GM19455 (cell line): ENCODE measurements at regions not wholly inside any gene's neighbourhood (a gene's known extent, or its start where the extent isn't known, plus 50 kb on each side); places are given as distances from the start of the nearest gene placed in this dataset.
"Not testable (repeated sequence)": the region's sequence is repeated elsewhere in the genome, so short reads cannot be mapped to it uniquely, and the experiment has no call there.

ENCODE experiments used
- ATAC-seq: cut with Tn5 transposase; IDR thresholded peaks from one replicate; pipeline ENCODE4 v1.9.1; 2021; ENCODE audit not compliant: unreplicated experiment

DNA sequence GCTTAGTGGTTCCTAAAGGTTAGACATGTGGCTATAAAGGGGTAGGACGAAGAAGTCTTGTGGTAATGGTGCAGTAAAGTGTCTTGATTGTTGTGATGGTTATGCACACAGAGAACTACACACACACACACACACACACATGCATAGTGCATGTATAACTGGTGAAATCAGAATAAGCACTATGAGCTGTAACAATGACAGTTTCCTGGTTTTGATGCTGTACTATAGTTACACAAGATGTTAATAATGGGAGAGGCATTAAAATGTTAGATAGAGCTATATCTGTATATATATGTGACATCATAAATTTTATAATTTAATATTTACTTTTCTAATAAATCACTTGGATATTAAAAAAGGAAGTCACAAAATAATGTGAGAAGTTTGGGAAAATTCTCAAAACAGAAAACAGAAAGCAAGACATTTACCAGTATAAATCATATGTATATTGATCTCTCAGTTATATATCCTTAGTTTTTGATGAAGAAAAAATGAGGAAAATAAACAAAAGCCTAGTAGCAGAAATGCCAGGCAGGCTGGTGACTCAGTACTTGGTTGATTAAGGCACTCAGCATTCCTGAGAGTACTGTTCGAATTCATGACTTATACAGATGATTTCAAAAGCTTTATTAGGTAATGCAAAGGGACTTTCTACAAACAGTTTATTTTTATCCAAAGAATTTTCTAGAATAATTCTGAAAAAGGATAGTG is 350.5 kb upstream of the DAB2 start:
- no peak for ATAC-seq

DNA sequence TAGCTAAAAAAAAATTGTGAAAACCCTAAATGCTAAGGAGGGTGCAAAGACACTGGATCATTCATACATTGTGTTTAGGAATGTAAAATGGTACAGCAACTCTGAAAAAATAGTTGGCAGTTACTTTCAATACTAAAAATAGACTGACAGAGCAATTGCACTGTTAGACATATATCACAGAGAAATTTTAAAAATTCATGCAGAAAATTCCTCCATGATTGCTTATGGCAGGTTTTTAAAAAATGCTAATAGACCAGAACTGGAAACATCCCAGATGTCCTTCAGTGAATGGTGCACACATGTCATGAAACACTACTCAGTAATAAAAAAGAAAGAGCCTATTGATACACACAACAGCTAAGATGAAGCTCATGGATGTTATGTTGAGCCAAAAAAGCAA is 349.8 kb upstream of the DAB2 start:
- no peak for ATAC-seq

DNA sequence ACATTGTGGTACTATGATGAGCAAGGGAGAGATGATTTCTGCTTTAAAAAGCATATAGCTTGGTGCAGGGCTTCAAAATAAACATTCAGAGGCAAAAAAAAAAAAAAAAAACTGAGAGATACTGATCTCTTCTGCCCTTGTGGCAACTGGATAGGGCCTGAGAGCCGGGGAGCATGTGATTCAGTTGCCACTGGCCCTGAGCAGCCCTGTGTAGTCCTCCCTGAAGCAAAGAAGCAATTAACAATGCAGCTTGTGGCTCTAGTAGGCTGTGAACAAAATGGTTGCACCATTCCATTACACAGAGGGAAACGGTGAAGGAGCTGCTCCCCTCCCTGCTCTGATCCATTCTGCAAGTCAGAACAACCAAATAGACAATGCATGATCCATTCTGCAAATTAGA is 347.5 kb upstream of the DAB2 start:
- ATAC-seq: no peak

DNA sequence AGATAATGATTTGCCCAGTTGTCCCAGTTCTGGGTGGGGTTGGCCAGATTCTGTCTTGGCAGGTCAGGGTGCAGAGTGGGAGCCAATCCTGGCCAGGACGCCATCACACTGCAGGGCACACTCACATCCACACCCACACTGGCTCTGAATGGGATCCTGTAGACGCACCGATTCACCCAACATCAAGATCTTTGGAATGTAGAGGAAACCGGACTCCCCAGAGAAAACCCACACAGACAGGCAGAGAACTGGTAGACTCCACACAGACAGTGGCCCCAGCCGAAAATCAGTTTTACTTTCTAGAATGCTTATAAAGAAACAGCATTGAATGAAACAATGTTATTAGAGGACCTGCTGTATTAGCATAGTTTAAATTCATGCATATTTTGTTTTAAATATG is 343.1 kb upstream of the DAB2 start:
- no peak for ATAC-seq

DNA sequence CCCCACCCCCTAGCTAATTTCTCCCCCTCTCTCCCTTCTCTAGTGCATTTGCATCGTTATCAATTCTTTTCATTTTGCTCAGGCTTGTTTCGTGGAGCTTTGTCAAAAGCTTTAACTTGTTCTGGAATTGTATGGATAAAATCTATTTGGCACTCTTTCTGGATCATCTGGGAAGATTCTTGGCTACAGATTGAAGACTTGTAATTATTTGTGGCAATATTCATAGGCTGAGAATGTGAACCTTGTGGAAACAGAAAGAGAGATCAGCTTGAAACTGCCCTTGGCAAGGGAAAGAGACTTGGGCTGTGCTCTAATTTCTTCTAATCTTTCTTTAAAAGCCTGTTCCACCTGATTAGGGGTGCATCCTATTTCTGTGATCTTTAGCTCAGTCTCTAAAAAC is 340.6 kb upstream of the DAB2 start:
- no peak for ATAC-seq

DNA sequence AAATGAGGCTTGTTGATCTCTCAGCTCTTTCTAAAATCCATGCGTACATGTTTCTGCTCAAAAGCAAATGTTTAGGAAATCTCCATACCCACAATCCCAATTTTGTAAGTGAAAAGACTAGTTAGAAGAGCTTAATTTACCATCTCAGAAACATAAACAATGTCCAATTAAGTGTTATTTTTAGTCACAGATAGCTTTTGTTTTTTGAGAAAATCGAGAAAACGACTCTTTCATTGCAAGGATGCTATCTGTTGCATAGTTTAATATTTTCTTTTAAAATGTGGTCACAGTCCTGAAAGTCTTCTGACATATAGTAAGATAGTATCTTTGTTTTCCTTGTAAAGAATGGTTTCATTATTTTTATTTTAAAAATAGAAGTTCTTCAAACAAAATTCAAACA is 338.0 kb upstream of the DAB2 start:
- no peak for ATAC-seq

DNA sequence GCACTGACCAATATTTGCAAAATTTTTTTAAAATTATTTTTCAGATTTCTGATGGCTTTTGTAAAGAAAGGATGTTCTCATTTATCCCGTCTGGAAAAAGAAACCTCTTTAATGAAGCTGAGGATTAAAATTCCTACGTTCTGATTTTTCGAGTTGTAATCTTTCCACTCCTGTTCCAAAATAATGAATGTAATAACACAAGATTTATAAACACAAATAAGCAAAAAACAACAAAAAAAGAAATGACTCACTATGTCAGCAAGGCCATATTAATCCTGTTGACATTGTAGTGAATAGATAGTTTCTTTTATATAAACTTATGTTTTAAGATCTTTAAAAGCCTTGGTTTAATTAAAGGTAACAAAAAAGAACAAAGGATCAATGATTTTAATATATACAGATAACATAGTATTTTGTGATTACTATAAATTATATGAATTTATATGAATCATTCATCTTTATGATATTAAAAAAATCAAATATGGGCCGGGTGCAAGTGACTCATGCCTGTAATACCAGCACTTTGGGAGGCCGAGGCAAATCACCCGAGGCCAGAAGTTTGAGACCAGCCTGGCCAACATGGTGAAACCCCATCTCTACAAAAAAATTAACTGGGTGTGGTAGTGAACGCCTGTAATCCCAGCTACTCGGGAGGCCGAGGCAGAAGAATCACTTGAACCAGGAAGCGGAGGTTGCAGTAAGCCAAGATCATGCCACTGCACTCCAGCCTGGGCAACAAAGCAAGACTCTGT is 336.6 kb upstream of the DAB2 start:
- no peak for ATAC-seq

DNA sequence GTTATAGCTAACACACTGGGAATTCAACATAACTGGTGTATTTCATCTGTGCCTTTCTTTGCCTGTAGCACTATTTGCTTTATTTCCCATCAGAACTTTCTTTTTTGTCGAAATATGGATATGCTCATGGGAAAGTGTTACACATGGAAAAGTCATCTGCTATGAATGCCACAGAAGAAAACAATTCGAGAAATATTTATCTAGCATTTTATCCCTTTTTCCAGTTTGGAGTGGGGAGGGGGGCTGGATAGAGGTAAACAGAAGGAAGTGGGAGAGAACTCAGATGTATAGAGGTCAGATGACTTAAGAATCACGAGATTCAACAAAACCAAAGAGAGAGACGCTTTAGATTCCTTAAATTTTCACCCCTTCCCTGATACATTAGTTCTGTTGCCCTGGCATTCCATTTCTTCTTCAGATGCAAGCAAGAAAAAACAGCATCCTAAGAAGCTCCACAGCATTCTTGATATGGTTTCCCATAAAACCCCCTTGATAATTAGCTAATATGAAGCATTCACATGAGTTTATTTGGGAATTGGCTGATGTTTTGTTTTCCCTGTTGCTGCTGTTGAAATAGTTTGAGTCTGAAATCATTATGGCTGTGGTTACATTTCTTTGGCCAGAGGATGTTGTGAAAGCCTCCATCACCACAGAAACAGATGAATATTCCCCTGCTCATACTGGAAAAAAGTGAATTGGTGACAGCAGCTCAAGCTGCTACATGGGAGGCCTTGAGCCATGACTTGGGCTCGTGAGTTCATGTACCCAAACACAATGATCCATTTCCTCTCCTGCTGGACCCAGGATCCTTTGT is 335.8 kb upstream of the DAB2 start:
- no peak for ATAC-seq

DNA sequence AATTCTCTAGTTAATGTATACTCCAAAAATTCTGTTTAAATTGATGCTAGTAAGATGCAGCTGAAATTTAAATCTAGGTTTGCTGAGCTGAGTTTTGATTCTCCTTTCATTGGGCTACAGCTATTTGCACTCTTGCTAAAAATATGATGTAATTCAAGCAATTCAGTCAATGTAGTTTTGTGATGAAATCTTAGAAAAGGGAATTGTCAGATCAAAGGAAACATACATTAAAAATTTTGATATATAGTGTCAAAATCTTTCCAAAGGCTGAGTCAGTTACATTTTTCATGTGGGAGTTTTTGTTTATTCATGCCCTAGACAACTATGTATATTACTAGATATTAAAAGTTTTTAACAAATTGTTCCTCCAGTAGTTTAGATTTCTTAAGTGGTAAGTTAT is 334.9 kb upstream of the DAB2 start:
- ATAC-seq: no peak

DNA sequence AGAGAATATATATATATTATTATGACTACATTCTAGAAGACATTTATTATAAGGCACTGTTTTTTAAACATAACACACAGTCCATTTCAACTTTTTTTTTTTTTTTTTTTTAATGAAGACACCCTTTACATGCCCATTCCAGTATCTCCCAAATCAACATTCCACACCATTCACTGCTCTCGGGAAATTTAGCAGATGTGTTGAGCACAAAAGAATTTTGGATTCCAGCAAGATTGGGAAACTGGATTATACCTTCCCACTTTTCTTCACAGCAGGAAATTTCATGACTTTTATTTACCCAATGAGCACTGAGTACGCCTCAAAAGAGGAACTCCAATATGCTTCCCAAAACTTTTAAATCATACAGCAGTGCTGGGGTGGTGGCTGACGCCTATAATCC is 333.6 kb upstream of the DAB2 start:
- ATAC-seq: no peak

DNA sequence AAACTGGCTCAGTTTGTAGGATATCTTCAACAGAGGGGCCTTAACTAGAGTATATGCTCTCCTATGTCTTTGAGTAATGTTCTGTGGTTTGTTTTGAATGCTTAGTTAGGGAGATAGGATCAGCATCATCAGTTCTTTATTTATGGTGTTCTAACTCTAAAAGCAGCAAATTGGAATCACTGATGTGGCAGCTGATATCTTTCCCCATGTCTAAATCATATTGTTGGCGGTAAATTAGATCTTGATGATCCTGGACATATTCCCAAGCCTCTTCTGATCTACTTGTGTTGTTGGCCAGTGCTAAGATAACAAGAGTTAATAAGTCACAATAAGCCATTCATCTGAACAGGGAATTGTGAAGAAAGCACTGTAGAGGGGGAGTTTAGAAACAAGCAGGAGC is 332.4 kb upstream of the DAB2 start:
- ATAC-seq: no peak

DNA sequence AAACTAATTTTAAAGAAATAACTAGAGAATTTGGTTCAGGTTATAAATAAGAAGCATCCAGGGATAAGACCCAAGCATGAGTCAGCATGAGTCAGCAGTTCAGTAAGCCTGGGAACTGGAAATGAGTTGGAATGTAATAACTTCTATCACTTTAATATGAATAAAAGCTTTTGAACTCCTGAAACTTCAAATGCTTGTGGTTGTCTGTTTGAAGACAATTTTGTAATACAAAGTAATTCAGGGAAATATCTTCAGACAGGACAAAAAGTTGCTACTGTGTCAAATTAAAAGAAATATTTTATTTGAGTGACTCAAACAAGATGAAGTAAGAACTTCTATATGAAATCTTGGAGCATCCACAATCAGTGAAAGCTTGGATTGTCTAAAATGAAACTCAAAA is 331.2 kb upstream of the DAB2 start:
- no peak for ATAC-seq

DNA sequence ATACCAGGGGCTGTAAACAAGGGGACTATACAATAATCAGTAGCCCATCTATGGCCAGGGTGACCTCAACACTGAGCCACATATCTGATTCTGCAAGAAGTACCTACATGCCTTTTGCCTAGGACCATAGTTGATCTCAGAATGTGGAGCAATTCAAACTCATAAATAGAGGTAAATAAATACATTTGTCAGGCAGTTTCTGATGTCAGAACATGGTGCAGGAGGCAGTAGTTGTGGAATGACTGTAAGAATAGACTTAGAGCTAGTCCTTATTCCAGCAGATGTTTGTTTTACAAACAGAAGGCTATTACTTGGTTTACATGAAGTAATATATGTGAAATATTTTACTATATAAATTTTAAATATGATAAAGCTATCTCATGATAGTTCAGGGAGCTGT is 330.7 kb upstream of the DAB2 start:
- ATAC-seq: no peak

DNA sequence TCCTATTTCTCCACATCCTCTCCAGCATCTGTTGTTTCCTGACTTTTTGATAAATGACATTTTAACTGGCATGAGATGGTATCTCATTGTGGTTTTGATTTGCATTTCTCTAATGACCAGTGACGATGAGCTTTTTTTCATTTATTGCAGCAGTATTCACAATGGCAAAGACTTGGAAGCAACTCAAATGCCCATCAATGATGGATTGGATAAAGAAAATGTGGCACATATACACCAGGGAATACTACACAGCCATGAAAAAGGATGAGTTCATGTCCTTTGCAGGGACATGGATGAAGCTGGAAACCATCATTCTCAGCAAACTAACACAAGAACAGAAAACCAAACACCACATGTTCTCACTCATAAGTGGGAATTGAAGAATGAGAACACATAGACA is 329.0 kb upstream of the DAB2 start:
- ATAC-seq: not testable (repeated sequence)

DNA sequence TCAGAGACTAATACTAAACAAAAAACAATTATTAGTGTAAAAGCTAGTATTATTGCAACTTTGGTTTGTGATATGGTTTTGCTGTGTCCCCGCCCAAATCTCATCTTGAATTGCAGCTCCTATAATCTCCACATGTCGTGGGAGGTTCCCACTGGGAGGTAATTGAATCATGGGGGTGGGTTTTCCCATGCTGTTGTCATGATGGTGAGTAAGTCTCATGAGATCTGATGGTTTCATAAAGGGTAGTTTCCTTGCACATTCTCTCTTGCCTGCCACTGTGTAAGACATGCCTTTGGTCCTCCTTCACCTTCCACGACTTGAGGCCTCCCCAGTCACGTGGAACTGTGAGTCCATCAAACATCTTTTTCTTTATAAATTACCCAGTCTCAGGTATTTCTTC is 325.9 kb upstream of the DAB2 start:
- ATAC-seq: no peak

DNA sequence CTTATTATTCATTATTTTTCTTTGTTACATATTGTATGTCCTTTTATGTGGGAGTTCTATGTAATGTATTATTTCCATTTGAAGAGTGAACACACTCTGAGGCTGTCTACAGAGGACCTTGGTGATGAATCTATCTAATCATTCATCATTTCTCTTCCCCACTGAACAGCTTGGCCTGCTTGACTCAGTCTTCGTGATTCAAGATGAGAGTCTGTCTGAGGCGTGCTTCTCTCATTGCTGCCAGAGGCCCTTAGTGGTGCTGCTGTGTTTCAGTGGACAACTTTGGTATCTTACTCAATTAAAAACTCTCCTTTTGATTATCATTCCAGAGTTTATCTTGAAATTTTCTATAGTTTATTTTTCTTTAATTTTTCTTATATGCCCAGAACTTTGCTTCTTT is 318.1 kb upstream of the DAB2 start:
- no peak for ATAC-seq

DNA sequence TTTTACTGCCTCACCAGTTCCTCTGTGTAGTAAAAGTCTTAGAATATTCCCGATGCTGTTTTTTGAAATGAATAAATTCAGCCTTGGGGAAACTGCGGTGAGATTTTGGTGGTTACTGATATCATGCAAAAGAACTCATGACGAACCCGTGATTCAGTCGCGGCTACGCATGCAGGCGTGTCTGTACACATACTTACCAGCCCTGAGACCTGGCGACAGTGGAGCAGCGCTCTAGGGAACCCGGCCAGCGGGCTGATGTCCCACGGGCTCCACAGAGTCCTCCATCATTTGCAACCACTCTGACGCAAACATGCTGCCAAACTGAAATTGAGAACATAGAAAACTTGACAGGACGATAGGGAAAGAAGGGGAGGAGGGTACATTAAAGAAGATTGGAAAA is 315.6 kb upstream of the DAB2 start:
- no peak for ATAC-seq

DNA sequence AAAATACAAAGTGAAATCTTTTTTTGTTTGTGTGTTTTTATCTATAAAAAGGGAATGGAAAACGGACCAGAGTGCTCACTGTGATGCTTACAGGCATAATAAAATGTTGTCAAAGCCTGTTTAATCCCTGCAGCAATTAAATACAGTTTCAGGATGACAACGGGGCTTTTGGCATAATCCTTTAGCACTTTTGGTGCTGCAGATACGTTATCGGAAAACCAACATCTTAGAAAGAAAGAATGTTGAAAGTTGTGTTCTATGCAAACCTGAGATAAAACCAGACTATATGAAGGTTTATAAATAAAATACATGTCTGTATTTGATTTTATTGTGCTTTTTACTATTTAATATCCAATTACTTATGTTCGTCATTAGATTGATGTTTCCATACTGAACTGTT is 307.4 kb upstream of the DAB2 start:
- ATAC-seq: no peak

DNA sequence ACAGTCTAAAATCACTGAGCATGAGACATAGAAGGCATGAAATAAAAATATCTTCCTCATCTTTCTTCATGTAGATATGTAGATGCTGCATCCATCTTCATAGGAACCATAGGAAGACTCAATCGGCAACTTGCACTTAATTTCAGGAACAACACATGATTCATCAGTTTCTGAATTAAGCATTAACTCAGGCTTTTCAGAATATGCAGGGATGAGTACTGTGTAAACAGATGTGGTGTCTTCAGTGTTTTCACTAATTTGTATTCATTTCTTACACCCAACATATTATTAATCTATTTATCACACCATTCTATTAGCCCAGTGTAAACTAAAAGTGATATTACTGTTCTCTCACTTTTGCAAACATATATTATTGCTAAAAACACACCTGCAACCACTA is 305.9 kb upstream of the DAB2 start:
- no peak for ATAC-seq

DNA sequence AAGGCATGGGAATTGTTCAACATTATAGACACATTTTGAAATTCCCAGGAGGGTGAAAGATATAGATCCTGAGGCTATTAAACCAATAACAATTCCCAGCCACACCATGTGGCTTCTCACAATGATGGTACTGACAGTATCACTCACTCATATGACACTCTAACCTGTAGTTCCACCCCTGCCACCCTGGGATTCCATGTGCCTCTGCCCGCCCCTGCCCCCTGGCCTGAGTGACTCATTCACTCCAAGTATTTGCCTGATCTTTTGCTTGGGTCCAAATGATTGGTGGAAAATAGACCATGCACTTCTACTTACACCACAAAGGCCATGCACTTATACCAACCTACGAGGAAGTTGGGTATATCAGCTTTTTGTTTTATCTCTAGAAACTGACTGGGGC is 305.2 kb upstream of the DAB2 start:
- ATAC-seq: no peak

DNA sequence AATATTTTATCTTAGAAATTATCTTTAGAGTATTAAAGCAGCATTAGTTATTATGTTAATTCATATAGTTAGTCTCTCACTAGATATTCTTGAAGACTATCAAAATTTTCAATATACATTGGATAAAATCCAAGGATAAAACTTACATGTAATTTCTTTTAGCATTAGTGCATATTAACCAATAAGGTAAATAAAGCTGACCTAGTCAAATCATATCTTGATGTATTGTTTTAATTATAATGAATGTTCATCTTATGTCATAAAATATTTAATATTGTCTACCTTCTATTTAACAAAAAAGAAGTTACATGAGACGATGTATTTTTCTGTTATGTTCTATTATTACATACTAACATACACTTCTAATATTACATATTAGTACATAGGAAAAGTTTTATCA is 301.7 kb upstream of the DAB2 start:
- no peak for ATAC-seq

DNA sequence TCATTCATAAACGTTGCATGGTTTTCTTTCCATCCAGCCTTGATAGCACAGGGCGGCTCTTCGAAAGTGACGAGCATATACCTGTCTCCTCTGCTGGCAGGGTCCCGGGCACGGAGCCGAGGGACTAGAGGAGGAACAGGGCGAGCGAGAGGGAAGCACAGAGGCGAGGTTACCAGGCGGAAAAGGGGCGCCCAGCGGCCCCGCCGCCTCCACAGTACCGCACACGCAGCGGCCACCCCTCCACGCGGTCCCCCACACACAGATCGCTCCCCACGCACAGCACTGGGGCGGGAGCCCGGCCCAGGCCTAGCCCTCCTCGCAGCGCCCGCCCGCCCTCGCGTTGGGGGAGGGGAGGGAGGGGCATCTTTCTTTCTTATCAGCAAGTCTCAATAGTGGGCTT is 296.6 kb upstream of the DAB2 start:
- no peak for ATAC-seq
